HEK293 (cell line): ENCODE measurements at regions not wholly inside any gene's neighbourhood (a gene's known extent, or its start where the extent isn't known, plus 50 kb on each side); places are given as distances from the start of the nearest gene placed in this dataset.

ENCODE experiments used
- CTCF ChIA-PET: fragments of 350-600 bp; formaldehyde crosslinking; extraction: SDS; loops from one replicate; lab custom pipeline; 2021; ENCODE audit warnings: antibody characterized with exemption; lab: Yijun Ruan, JAX
- POLR2A ChIA-PET: fragments of 300-600 bp; formaldehyde crosslinking; extraction: SDS; loops from one replicate; lab custom pipeline; 2020; ENCODE audit warnings: antibody characterized with exemption, inconsistent platforms; lab: Yijun Ruan, JAX
- H3K27ac ChIP-seq: fragments of 200-500 bp; sonication (Bioruptor generic); 2 replicates; pipeline ENCODE4 v1.5.1; 2014; ENCODE audit warnings: low read depth, low read length, control low read depth, inconsistent platforms; ENCODE audit errors: extremely low read depth
- H3K36me3 ChIP-seq, 2 experiments: fragments of 200-500 bp in 1 of 2; sonication (Bioruptor generic) in 1 of 2; 1 replicate in 1 of 2; 2 replicates in 1 of 2; pipeline ENCODE4 v1.5.1; 2014 to 2017; ENCODE audit warnings: inconsistent platforms in 2 of 2, low read length in 2 of 2; ENCODE audit not compliant: control insufficient read depth in 2 of 2, insufficient read depth in 1 of 2
- H3K4me1 ChIP-seq: fragments of 200-500 bp; sonication (Bioruptor generic); 2 replicates; pipeline ENCODE4 v1.5.1; 2014; ENCODE audit warnings: mild to moderate bottlenecking, low read length, inconsistent platforms; ENCODE audit not compliant: control insufficient read depth, insufficient read depth
- H3K4me3 ChIP-seq: 2 replicates; pipeline ENCODE4 v1.5.1; 2011; ENCODE audit warnings: low read depth, mild to moderate bottlenecking, control low read depth, low read length, moderate library complexity
- H3K9me3 ChIP-seq: fragments of 200-500 bp; sonication (Bioruptor generic); 2 replicates; pipeline ENCODE4 v1.5.1; 2014; ENCODE audit warnings: low read depth, low read length, inconsistent platforms; ENCODE audit not compliant: control insufficient read depth, insufficient read depth
- BCL6B ChIP-seq: fragments of 450-650 bp; formaldehyde crosslinking; IDR thresholded peaks from 2 replicates; pipeline ENCODE4 v1.5.1; 2017; ENCODE audit warnings: missing biosample characterization, missing genetic modification characterization
- EGR2 ChIP-seq: fragments of 450-650 bp; formaldehyde crosslinking; IDR thresholded peaks from 2 replicates; pipeline ENCODE4 v1.5.1; 2016; ENCODE audit warnings: low read depth, missing biosample characterization, missing genetic modification characterization
- GLIS2 ChIP-seq: fragments of 450-650 bp; formaldehyde crosslinking; IDR thresholded peaks from 2 replicates; pipeline ENCODE4 v1.5.1; 2016; ENCODE audit warnings: missing biosample characterization, missing genetic modification characterization
- HOXC10 ChIP-seq: sonication (generic); formaldehyde crosslinking; IDR thresholded peaks from 2 replicates; pipeline ENCODE4 v1.8.1; 2023; ENCODE audit warnings: mild to moderate bottlenecking, missing genetic modification reagents
- MYNN ChIP-seq: fragments of 450-650 bp; formaldehyde crosslinking; IDR thresholded peaks from 2 replicates; pipeline ENCODE4 v1.5.1; 2016; ENCODE audit warnings: missing biosample characterization, missing genetic modification characterization, borderline replicate concordance
- PRDM6 ChIP-seq: fragments of 450-650 bp; formaldehyde crosslinking; IDR thresholded peaks from 2 replicates; pipeline ENCODE4 v1.5.1; 2017; ENCODE audit warnings: missing biosample characterization, missing genetic modification characterization
- REST ChIP-seq: fragments of 450-650 bp; formaldehyde crosslinking; IDR thresholded peaks from 2 replicates; pipeline ENCODE4 v1.5.1; 2016; ENCODE audit warnings: missing biosample characterization, missing genetic modification characterization
- ZEB2 ChIP-seq: fragments of 450-650 bp; formaldehyde crosslinking; IDR thresholded peaks from 2 replicates; pipeline ENCODE4 v1.5.1; 2016; ENCODE audit warnings: missing biosample characterization, missing genetic modification characterization
- ZFP3 ChIP-seq: fragments of 450-650 bp; formaldehyde crosslinking; IDR thresholded peaks from 2 replicates; pipeline ENCODE4 v1.5.1; 2016; ENCODE audit warnings: low read depth, missing biosample characterization, missing genetic modification characterization
- ZNF16 ChIP-seq: fragments of 450-650 bp; formaldehyde crosslinking; IDR thresholded peaks from 2 replicates; pipeline ENCODE4 v1.5.1; 2016; ENCODE audit warnings: low read depth, missing biosample characterization, missing genetic modification characterization
- ZNF184 ChIP-seq: fragments of 450-650 bp; IDR thresholded peaks from 2 replicates; pipeline ENCODE4 v1.5.1; 2018; ENCODE audit warnings: missing biosample characterization, mild to moderate bottlenecking, missing genetic modification characterization
- ZNF292 ChIP-seq: fragments of 450-650 bp; formaldehyde crosslinking; IDR thresholded peaks from 2 replicates; pipeline ENCODE4 v1.5.1; 2016; ENCODE audit warnings: low read depth, missing biosample characterization, missing genetic modification characterization, borderline replicate concordance
- ZNF311 ChIP-seq: fragments of 450-650 bp; formaldehyde crosslinking; IDR thresholded peaks from 2 replicates; pipeline ENCODE4 v1.5.1; 2017; ENCODE audit warnings: missing biosample characterization, missing genetic modification characterization, borderline replicate concordance
- ZNF416 ChIP-seq: fragments of 450-650 bp; formaldehyde crosslinking; IDR thresholded peaks from 2 replicates; pipeline ENCODE4 v1.5.1; 2016; ENCODE audit warnings: missing biosample characterization, missing genetic modification characterization
- ZNF548 ChIP-seq: fragments of 450-650 bp; formaldehyde crosslinking; IDR thresholded peaks from 2 replicates; pipeline ENCODE4 v1.5.1; 2016; ENCODE audit warnings: missing biosample characterization, missing genetic modification characterization
- ZNF549 ChIP-seq: fragments of 450-650 bp; IDR thresholded peaks from 2 replicates; pipeline ENCODE4 v1.5.1; 2018; ENCODE audit warnings: missing biosample characterization, missing genetic modification characterization, mild to moderate bottlenecking, inconsistent platforms, moderate library complexity
- ZNF629 ChIP-seq: fragments of 450-650 bp; formaldehyde crosslinking; IDR thresholded peaks from 2 replicates; pipeline ENCODE4 v1.5.1; 2017; ENCODE audit warnings: missing biosample characterization, missing genetic modification characterization
- ZNF677 ChIP-seq: fragments of 450-650 bp; IDR thresholded peaks from 2 replicates; pipeline ENCODE4 v1.5.0; 2018; ENCODE audit warnings: missing biosample characterization, mild to moderate bottlenecking, missing genetic modification characterization, moderate library complexity
- ZNF692 ChIP-seq: fragments of 450-650 bp; formaldehyde crosslinking; IDR thresholded peaks from 2 replicates; pipeline ENCODE4 v1.5.1; 2016; ENCODE audit warnings: missing biosample characterization, missing genetic modification characterization
- ZNF747 ChIP-seq: fragments of 450-650 bp; formaldehyde crosslinking; IDR thresholded peaks from 2 replicates; pipeline ENCODE4 v1.5.1; 2016; ENCODE audit warnings: missing biosample characterization, missing genetic modification characterization
- ZNF785 ChIP-seq: fragments of 450-650 bp; formaldehyde crosslinking; IDR thresholded peaks from 2 replicates; pipeline ENCODE4 v1.5.1; 2016; ENCODE audit warnings: missing biosample characterization, missing genetic modification characterization

GRCh38 chr1:188137221-188137620 lies 1308.5 kb downstream of the PLA2G4A start:
- Histone ChIP-seq H3K27ac (no peak overlapping the region), H3K4me1 (no peaks in the 10 kb centered on the region), H3K9me3 (no peaks in the 10 kb centered on the region), H3K36me3 (no peaks in the 10 kb centered on the region)
- ChIA-PET POLR2A (no interaction called here), CTCF (no interaction called here)
- TF ChIP-seq PRDM6 (tag by site-specific recombination) (no peak), GLIS2 (tag by site-specific recombination) (no peak), ZNF311 (no peak), ZNF785 (no peak), ZNF549 (tag by site-specific recombination) (no peak), ZEB2 (tag by site-specific recombination) (no peak), EGR2 (tag by site-specific recombination) (no peak), MYNN (no peak), REST (tag by site-specific recombination) (no peak), BCL6B (tag by site-specific recombination) (no peak), ZNF629 (tag by site-specific recombination) (no peak), ZNF677 (tag by site-specific recombination) (no peak), ZNF747 (no peak), ZNF184 (tag by site-specific recombination) (no peak)
- TF ChIP-seq, all 188 proteins: peak for 0
- no peak overlapping the region for H3K4me3 ChIP-seq

- no peaks in the 10 kb centered on the region for H3K36me3 ChIP-seq
- no peak for TF ChIP-seq ZNF692 (tag by site-specific recombination)
- TF ChIP-seq HOXC10 (CRISPR knock-in tag), result no peak
- TF ChIP-seq ZNF416 (tag by site-specific recombination), result no peak
- TF ChIP-seq GLIS2 (tag by site-specific recombination), result no peak
- no peak for TF ChIP-seq ZNF311
- TF ChIP-seq ZFP3, result no peak
- TF ChIP-seq EGR2 (tag by site-specific recombination), result no peak
- no peak for TF ChIP-seq ZNF292 (tag by site-specific recombination)
- TF ChIP-seq ZNF16 (tag by site-specific recombination), result no peak
- no peak for TF ChIP-seq ZNF548 (tag by site-specific recombination)
- no peak for TF ChIP-seq ZNF677 (tag by site-specific recombination)
- TF ChIP-seq, all 188 proteins: peak for 0
- ChIA-PET CTCF (no interaction called here), POLR2A (no interaction called here)
- no peak overlapping the region for H3K27ac ChIP-seq
- H3K4me1 ChIP-seq, result no peaks in the 10 kb centered on the region
- no peak overlapping the region for H3K4me3 ChIP-seq
- H3K9me3 ChIP-seq, result no peaks in the 10 kb centered on the region
Observed at GRCh38 chr1:188140958-188141357, 1312.2 kb downstream of the PLA2G4A start.
